ENCODE measurements at regions not wholly inside any gene's neighbourhood (a gene's known extent, or its start where the extent isn't known, plus 50 kb on each side); places are given as distances from the start of the nearest gene placed in this dataset.

DNA sequence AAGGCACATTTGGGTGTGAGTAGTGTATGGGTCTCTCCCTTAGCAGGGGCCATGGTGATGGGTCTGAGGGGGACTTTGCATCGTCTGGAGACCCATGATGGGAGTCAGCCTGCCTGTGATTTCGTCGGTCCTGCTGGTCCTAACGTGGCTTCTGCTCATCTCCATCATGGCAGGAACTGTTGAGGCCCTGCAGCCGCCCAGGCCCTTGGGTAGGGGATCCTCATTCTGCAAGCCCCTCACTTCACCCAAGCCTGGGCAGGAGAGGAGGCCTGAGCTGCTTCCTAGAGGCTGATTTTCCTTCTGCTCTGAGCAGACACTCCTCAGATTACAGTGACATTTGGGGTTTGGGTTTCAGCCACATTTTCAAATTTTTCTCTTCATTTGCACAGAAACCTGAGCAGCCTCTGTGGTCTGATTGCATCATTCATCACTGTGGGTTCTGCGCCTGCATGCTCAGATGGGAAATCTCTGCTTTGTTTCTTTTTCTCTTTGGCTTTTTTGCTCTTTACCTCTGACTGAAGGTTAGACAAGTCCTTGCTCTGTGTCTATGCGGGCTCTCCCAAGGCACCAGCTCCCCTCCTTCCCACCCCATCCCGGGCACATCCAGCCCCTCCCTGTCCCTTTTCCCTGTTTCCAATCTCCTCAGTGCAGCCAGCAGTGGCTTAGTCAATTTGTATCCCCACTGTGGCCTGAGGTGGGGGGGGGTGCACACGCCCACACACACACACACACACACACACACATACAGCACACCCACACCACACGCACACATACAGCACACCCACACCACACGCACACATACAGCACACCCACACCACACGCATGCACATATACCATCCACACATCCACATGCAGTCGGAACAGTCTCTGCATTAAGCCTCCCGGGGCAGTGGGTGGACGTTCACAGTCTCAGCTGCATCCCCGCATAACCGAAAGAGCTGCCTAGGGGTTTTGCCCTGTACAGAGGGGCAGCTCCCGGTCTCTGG lies 305.4 kb upstream of the HS6ST1 start:
- DNase-seq: no peak

DNA sequence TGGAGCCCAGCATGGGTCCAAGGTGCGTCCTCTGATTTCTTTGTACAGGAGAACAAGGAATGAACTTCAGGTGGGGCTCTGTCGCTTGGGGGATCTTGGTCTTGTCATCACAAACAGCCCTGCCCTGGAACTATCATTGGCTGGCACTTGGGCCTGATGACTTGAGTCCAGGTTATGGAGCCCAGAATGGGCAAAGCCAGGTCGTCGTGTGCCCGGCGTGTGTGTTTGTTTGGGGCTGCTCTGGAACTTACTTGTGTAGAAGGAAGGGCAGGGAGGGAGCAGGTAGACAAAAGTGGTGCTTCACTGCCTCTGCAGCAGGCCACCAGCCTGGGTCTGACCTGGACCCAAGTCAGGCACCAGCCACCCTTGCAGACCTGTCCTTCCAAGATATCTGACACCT lies 306.3 kb upstream of the HS6ST1 start:
- no peak for DNase-seq

DNA sequence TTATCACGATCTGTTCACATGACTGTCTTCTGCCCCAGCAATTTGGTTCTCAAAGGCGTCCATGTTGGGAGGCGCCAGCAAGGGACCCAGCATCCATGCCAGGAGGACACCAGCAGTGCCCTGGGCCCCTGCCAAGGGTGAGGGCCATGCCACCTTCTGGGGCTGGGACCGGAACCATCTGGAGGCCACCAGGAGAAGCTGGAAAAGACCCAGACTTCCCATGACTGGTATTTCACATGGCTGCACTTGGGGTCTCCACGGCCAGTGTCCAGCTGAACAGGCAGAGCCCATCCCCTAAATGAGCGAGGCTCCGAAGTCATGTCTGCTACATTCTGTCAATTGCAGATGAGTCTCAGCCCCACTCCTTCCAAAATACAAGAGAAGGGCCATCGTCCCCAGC lies 306.8 kb upstream of the HS6ST1 start:
- DNase-seq: no peak

- no peak for DNase-seq
Measured at GRCh38 chr2:128625963-128626759, 307.5 kb upstream of the HS6ST1 start.

DNA sequence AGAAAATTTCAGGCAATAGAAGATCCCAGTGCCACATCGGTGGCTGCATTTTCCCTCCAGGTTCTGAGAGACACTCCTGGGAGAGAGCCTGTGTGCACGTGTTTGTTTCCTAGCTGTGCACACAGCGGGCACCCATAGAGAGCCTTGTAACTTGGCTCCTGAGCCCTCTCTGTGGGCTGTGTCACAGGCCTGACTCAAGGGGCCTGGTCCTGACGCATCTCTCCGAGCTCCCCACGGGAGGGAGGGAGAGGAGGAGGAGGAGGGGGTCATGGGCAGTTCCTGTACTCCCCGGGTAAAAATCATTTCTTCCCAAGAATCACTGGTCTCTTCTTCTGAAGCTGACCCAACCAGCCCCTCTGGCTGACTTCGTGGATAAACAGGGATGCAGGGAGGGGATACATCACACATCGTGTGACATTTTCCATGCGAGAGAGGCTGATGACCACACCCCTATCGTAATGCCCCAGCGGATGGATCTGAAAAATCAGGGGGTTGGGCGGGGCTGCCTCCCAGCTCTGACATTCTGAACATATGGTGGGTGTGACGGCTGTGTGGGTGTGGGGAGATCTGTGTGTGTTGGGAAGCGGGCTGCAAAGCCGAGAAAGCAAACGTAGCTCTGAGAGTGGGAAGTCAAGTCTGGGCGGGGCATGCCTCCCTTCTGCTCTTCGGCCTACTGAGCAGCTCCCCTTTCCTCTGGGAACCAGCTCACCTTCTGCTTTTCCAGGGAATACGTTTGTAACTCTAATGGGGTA lies 308.3 kb upstream of the HS6ST1 start:
- no peak for DNase-seq

DNA sequence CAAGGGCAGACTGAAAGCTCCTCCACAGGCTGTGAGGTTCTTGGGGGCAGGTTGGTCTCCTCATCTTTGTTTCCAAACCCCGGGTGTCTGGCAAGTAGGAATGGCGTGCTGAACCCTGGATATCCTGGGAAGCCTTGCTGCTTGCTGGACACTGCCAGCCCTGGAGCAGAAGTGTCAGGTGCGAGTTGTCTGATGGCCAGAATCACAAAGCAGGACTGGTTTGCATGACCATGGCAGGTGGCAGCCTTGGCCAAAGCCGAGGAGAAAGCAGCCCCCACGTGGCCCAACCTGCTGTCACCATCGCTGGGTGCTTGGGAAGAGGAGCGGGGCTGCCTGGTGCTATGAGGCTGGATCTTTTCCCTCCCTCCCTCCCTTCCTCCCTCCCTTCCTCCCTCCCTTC lies 309.5 kb upstream of the HS6ST1 start:
- DNase-seq: no peak

DNA sequence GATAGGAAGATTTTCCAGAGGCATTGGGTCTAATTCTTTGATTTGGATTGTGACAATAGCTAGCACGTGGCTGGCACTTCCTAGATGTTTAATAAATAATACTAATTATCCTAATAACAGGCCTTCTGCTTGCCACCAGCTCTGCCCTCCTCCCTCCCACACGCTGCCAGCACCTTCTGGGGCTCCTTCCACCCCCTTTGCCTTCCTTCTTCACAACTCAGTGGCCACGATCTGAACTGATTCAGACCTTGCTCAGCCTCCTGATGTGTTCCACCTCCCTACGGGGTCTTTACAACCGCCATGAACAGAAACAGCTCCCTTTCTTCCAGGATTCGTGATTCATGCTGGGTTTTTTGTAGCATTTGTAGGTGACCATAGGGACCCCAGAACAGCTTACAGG lies 310.3 kb upstream of the HS6ST1 start:
- no peak for DNase-seq

GRCh38 chr2:128630974-128631697 lies 312.5 kb upstream of the HS6ST1 start:
- DNase-seq: no peak

DNA sequence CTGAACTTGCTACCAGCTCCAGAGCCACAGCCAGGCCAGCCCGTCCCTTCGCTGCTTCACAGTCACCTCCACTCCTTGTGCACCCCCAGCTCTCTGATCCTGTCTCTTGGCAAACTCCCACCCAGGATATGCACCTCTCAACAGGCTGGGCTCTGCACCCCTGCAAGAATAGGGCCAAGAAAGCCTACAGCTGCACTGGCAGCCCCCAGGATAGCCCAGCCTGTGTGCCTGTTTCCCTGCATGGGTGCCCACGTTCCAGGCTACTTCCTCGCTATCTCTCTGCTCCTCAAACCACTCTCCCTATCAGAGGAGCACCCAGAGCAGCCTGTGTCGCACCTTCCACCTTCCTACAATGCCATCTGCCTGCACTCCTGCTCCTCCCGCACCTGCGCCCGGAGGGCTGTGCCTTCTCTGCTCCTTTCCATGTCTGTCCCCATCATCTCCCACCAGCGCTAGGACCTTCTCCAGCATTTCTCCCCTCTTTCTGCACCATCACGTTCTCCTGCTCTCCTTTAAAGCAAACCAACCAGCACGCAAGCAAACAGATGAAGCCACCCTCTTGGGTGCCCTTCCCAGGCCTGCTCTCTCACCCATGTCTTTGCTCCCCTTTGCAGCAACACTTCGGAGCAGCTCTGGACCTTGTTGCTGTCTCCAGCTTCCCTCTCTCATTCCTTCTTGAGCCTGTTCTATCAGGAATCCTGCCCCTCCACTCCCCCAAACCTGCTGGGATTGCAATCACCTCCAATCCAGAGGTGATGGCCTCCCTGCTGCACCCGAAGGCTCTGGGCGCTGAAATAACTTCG lies 313.2 kb upstream of the HS6ST1 start:
- no peak for DNase-seq

GRCh38 chr2:128632501-128632800 lies 313.8 kb upstream of the HS6ST1 start:
- no peak for DNase-seq

DNA sequence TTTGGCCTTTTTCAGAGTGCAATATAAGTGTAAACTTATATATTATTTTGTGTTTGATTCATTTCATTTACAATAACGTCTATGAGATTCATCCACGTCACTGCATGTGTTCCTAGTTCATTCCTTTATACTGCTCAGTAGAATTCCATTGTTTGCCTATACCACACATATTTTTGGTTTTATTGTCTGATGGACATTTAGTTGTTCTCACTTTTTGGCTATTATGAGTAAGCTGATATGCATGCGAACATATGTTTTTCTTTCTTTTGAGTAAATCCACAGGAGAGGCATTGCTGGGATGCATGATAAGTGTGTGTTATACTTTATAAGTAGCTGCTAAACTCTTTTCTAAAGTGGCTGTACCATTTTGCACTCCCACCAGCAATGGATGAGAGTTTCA lies 314.8 kb upstream of the HS6ST1 start:
- DNase-seq: no peak

- no peak for DNase-seq
Measured at GRCh38 chr2:128635361-128635900, 316.8 kb upstream of the HS6ST1 start.

GRCh38 chr2:128636802-128637147 lies 318.1 kb upstream of the HS6ST1 start:
- DNase-seq: no peak

GRCh38 chr2:128637481-128638155 lies 318.9 kb upstream of the HS6ST1 start:
- no peak for DNase-seq

DNA sequence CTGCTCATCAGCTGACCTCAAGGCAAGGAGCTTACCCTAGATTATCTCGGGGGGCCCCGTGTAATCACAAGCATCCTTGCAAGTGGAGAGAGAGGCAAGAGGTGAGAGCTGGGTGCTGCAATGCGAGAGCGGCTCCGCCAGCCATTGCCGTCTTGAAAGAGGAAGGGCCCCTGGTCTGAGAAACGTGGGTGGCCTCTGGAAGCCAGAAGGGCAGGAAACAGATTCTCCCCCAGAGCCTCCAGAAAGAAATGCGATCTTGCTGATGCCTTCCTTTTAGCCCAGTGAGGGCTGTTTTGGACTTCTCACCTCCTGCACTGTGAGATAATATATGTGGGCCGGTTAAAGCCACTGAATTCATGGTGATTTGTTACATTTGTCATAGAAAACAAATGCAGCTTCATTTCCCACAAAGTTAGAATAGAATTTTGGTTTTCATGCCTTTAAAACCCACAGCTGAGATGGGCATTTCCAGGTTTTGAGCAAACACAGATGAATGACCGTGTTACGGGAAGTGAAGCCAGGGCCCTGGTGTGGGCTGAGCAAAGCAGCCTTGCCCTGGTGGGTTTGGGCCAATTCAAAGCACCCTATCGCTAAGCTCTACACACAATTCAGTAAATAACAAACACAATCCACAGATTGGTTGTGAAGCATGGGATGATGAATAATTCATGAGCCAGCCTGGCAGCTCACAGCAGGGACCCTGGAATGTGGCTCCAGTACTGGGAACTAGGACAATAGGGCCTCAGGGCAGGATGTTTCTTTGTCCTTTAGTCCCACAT lies 319.9 kb upstream of the HS6ST1 start:
- no peak for DNase-seq

DNA sequence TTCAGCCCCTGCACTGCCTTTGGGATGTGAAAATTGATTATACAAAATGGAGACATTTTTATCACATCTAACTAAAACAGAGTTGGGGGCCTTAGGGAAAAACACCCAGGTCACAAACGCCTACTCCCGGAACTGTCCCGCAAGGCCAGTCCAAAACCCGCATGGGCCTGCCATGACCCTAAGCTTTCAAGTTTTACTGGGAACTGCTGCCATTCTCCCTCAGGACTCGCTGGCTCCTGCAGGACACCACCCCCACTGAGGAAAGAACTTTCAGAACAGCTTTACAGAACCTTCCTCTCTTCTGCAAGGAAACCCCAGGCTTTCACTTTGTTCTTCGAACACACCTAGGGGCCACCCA lies 320.4 kb upstream of the HS6ST1 start:
- no peak for DNase-seq

- DNase-seq: no peak
Measured at GRCh38 chr2:128639693-128640092, 321.0 kb upstream of the HS6ST1 start.

- no peak for DNase-seq
Measured at GRCh38 chr2:128640166-128640844, 321.6 kb upstream of the HS6ST1 start.

DNA sequence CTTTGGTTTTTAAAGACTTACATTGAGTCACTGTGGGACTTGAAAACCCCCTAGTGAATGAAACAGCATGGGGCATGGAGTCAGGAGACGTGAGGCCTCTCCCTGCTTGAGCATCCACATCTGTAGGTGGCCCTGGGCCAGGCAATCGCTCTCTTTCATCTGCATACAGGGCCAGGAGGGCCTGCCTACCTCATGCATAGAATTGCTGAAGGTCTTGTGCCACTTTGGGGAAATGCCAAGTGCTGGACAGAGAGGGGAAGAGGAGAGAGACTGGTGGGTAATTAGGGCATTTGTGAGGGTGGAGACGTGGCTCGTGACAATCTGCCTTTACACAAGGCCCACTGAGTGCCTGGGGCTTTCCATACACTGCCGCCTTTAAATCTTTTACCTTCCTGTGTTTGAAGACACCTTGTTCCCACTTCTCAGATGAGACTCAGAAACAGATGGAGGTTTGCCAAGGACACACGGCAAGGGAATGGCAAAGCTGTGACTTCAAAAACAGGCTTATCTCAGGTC lies 322.2 kb upstream of the HS6ST1 start:
- no peak for DNase-seq

All from activated gamma-delta T cell treated with Interleukin-2 at 50 U/mL for 16 hours (primary cell).